IMR-90 (cell line): ENCODE measurements at regions not wholly inside any gene's neighbourhood (a gene's known extent, or its start where the extent isn't known, plus 50 kb on each side); places are given as distances from the start of the nearest gene placed in this dataset.

Source experiments
- ATAC-seq: fragments of 200-7000 bp; cut with Tn5 transposase; 2 replicates; pipeline ENCODE4 v1.9.1; 2020; ENCODE audit warnings: low read depth, mild to moderate bottlenecking, moderate library complexity
- BruUV-seq: library from RNA; stranded (reverse); fragments of 400-500 nt; replicated peaks from 2 replicates; lab custom pipeline; 2021; lab: Mats Ljungman, UMichigan
- CTCF ChIA-PET: fragments of 300-600 bp; formaldehyde crosslinking; extraction: SDS; loops from one replicate; lab custom pipeline; 2021; ENCODE audit warnings: antibody characterized with exemption; lab: Yijun Ruan, JAX
- POLR2A ChIA-PET: fragments of 300-600 bp; sonication (Branson Sonifier 250); formaldehyde crosslinking; loops from one replicate; lab custom pipeline; 2022; ENCODE audit warnings: antibody characterized with exemption; ENCODE audit not compliant: unreplicated experiment; lab: Charles Lee
- DNase-seq: peaks from one replicate; pipeline ENCODE4 v3.0.0; 2013
- H2AFZ ChIP-seq: replicated peaks from 2 replicates; pipeline ENCODE3; 2013; ENCODE audit warnings: low read length, mild to moderate bottlenecking; ENCODE audit not compliant: poor library complexity
- H2AK5ac ChIP-seq: 2 replicates; pipeline ENCODE4 v1.6.1; 2013; ENCODE audit warnings: low read depth, low read length, inconsistent platforms
- H2AK9ac ChIP-seq: replicated peaks from 2 replicates; pipeline ENCODE3; 2013; ENCODE audit warnings: mild to moderate bottlenecking, low read depth, low read length, moderate library complexity; ENCODE audit not compliant: poor library complexity
- H2BK120ac ChIP-seq: 2 replicates; pipeline ENCODE4 v1.6.1; 2013; ENCODE audit warnings: low read depth, low read length, inconsistent platforms
- H2BK15ac ChIP-seq: 3 replicates; pipeline ENCODE4 v1.6.1; 2013; ENCODE audit warnings: low read depth, low read length, inconsistent platforms
- H2BK20ac ChIP-seq: 2 replicates; pipeline ENCODE4 v1.6.1; 2013; ENCODE audit warnings: low read depth, mild to moderate bottlenecking, inconsistent platforms, low read length, moderate library complexity
- H2BK5ac ChIP-seq: 2 replicates; pipeline ENCODE4 v1.6.1; 2013; ENCODE audit warnings: mild to moderate bottlenecking, low read depth, low read length, inconsistent platforms; ENCODE audit not compliant: poor library complexity, severe bottlenecking
- H3K14ac ChIP-seq: replicated peaks from 2 replicates; pipeline ENCODE4 v1.6.1; 2013; ENCODE audit warnings: low read depth, low read length, inconsistent platforms
- H3K18ac ChIP-seq: 2 replicates; pipeline ENCODE4 v1.6.1; 2013; ENCODE audit warnings: low read depth, low read length, control low read depth
- H3K23ac ChIP-seq: 2 replicates; pipeline ENCODE4 v1.6.1; 2013; ENCODE audit warnings: low read depth, low read length, inconsistent platforms
- H3K27ac ChIP-seq: 2 replicates; pipeline ENCODE4 v1.5.1; 2013; ENCODE audit warnings: mild to moderate bottlenecking, control low read depth, low read length; ENCODE audit not compliant: insufficient read depth
- H3K27me3 ChIP-seq: 2 replicates; pipeline ENCODE4 v1.6.1; 2013; ENCODE audit warnings: low read length; ENCODE audit not compliant: control insufficient read depth, insufficient read depth
- H3K36me3 ChIP-seq: 2 replicates; pipeline ENCODE4 v1.6.1; 2013; ENCODE audit warnings: low read length, mixed read lengths; ENCODE audit not compliant: control insufficient read depth, insufficient read depth
- H3K4ac ChIP-seq: 2 replicates; pipeline ENCODE4 v1.6.1; 2013; ENCODE audit warnings: low read depth, low read length, inconsistent platforms
- H3K4me1 ChIP-seq: 2 replicates; pipeline ENCODE4 v1.6.1; 2013; ENCODE audit warnings: low read length, mixed read lengths; ENCODE audit not compliant: control insufficient read depth, insufficient read depth
- H3K4me2 ChIP-seq: 2 replicates; pipeline ENCODE4 v1.6.1; 2013; ENCODE audit warnings: low read depth, mild to moderate bottlenecking, control low read depth, low read length, moderate library complexity
- H3K4me3 ChIP-seq: 2 replicates; pipeline ENCODE4 v1.5.1; 2013; ENCODE audit warnings: low read depth, mild to moderate bottlenecking, control low read depth, low read length, moderate library complexity; ENCODE audit not compliant: insufficient read depth
- H3K56ac ChIP-seq: 2 replicates; pipeline ENCODE4 v1.6.1; 2013; ENCODE audit warnings: low read length, inconsistent platforms; ENCODE audit not compliant: insufficient read depth; ENCODE audit errors: extremely low read depth
- H3K79me1 ChIP-seq, 2 experiments: 2 replicates each; pipeline ENCODE4 v1.6.1; 2013; ENCODE audit warnings: low read length in 2 of 2, inconsistent platforms in 1 of 2, low read depth in 1 of 2
- H3K9ac ChIP-seq: 2 replicates; pipeline ENCODE4 v1.6.1; 2013; ENCODE audit warnings: low read depth, low read length, control low read depth
- H3K9me1 ChIP-seq: 2 replicates; pipeline ENCODE4 v1.6.1; 2013; ENCODE audit warnings: low read length, inconsistent platforms; ENCODE audit not compliant: insufficient read depth
- H3K9me3 ChIP-seq: 2 replicates; pipeline ENCODE4 v1.6.1; 2013; ENCODE audit warnings: low read length; ENCODE audit not compliant: control insufficient read depth, insufficient read depth
- H4K20me1 ChIP-seq: 2 replicates; pipeline ENCODE4 v1.6.1; 2013; ENCODE audit warnings: low read length, inconsistent platforms; ENCODE audit not compliant: insufficient read depth
- H4K5ac ChIP-seq: 2 replicates; pipeline ENCODE4 v1.6.1; 2013; ENCODE audit warnings: mild to moderate bottlenecking, low read depth, low read length, control low read depth
- H4K8ac ChIP-seq, 2 experiments: 2 replicates each; pipeline ENCODE4 v1.6.1; 2013; ENCODE audit warnings: low read depth in 2 of 2, low read length in 2 of 2, control low read depth in 1 of 2, inconsistent platforms in 1 of 2
- H4K91ac ChIP-seq: 2 replicates; pipeline ENCODE4 v1.6.1; 2013; ENCODE audit warnings: low read depth, low read length, inconsistent platforms; ENCODE audit not compliant: insufficient read depth
- BHLHE40 ChIP-seq: fragments of 150-350 bp; IDR thresholded peaks from 2 replicates; pipeline ENCODE4 v1.6.1; 2016; ENCODE audit warnings: mild to moderate bottlenecking, low read depth, low read length
- CEBPB ChIP-seq: IDR thresholded peaks from 2 replicates; pipeline ENCODE4 v1.6.1; 2012; ENCODE audit warnings: low read depth, low read length, improper control_type of control experiment
- CHD1 ChIP-seq: IDR thresholded peaks from 2 replicates; pipeline ENCODE4 v1.6.1; 2012; ENCODE audit warnings: low read depth, low read length, improper control_type of control experiment
- FOS ChIP-seq: fragments of 150-350 bp; IDR thresholded peaks from 2 replicates; pipeline ENCODE4 v1.6.1; 2016; ENCODE audit warnings: low read depth, low read length
- MAFK ChIP-seq: IDR thresholded peaks from 2 replicates; pipeline ENCODE4 v1.6.1; 2012; ENCODE audit warnings: low read depth, low read length, improper control_type of control experiment
- MAZ ChIP-seq: IDR thresholded peaks from 2 replicates; pipeline ENCODE4 v1.6.1; 2012; ENCODE audit warnings: low read depth, mild to moderate bottlenecking, low read length, improper control_type of control experiment, moderate library complexity, borderline replicate concordance
- MXI1 ChIP-seq: IDR thresholded peaks from 2 replicates; pipeline ENCODE4 v1.6.1; 2012; ENCODE audit warnings: low read depth, mild to moderate bottlenecking, low read length, moderate library complexity, borderline replicate concordance
- NFE2L2 ChIP-seq: fragments of 150-350 bp; IDR thresholded peaks from 2 replicates; pipeline ENCODE4 v1.6.1; 2016; ENCODE audit warnings: low read depth, mild to moderate bottlenecking, low read length
- POLR2A ChIP-seq: IDR thresholded peaks from 2 replicates; pipeline ENCODE4 v1.6.1; 2012; ENCODE audit warnings: mild to moderate bottlenecking, low read depth, low read length
- RAD21 ChIP-seq: IDR thresholded peaks from 2 replicates; pipeline ENCODE4 v1.6.1; 2012; ENCODE audit warnings: low read length, improper control_type of control experiment
- RCOR1 ChIP-seq: IDR thresholded peaks from 2 replicates; pipeline ENCODE4 v1.6.1; 2012; ENCODE audit warnings: mild to moderate bottlenecking, low read length, improper control_type of control experiment; ENCODE audit not compliant: insufficient replicate concordance
- RFX5 ChIP-seq: IDR thresholded peaks from 2 replicates; pipeline ENCODE4 v1.8.0; 2012; ENCODE audit warnings: low read depth, mild to moderate bottlenecking, low read length, moderate library complexity
- SMC3 ChIP-seq: fragments of 150-350 bp; IDR thresholded peaks from 2 replicates; pipeline ENCODE4 v1.6.1; 2016; ENCODE audit warnings: low read depth, mild to moderate bottlenecking, antibody characterized with exemption, low read length, moderate library complexity
- WGBS, 2 experiments: methylation state at CpG; one replicate each; pipeline versions ENCODE4 v1.1.5 to v1.1.7; 2013; ENCODE audit warnings: missing lambda C conversion rate in 2 of 2; ENCODE audit not compliant: insufficient read length in 1 of 2; ENCODE audit errors: extremely low coverage in 2 of 2; 5-methylcytosine and 5-hydroxymethylcytosine counted together
- dilution Hi-C: fragments of 300-500 bp; cut with HindIII; formaldehyde crosslinking; loops from one replicate; pipeline ENCODE4 v1.14.3; 2018; ENCODE audit warnings: low sequenced_read_pairs; ENCODE audit not compliant: unreplicated experiment
- in situ Hi-C: fragments of 300-500 bp; cut with MboI; formaldehyde crosslinking; loops from 3 replicates; pipeline ENCODE4 v1.14.3; 2019; ENCODE audit warnings: low sequenced_read_pairs, inconsistent platforms, mixed read lengths
- intact Hi-C: fragments of 100-400 bp; cut with micrococcal nuclease; formaldehyde crosslinking; loops from 2 replicates; pipeline ENCODE4 v1.10.0; 2022
- TF ChIP-seq, protein P1 (sequence below): fragments of 150-350 bp; IDR thresholded peaks from 2 replicates; pipeline ENCODE4 v1.6.1; 2017; ENCODE audit warnings: mild to moderate bottlenecking, antibody characterized with exemption, low read length, low read depth
- TF ChIP-seq, protein P2 (sequence below): conservative IDR thresholded peaks from 2 replicates; pipeline ENCODE4 v1.5.1; 2012; ENCODE audit warnings: mild to moderate bottlenecking, low read depth, low read length, improper control_type of control experiment
- TF ChIP-seq, protein P3 (sequence below): fragments of 150-350 bp; IDR thresholded peaks from 2 replicates; pipeline ENCODE4 v1.6.1; 2016; ENCODE audit warnings: low read depth, mild to moderate bottlenecking, low read length, moderate library complexity, borderline replicate concordance

DNA sequence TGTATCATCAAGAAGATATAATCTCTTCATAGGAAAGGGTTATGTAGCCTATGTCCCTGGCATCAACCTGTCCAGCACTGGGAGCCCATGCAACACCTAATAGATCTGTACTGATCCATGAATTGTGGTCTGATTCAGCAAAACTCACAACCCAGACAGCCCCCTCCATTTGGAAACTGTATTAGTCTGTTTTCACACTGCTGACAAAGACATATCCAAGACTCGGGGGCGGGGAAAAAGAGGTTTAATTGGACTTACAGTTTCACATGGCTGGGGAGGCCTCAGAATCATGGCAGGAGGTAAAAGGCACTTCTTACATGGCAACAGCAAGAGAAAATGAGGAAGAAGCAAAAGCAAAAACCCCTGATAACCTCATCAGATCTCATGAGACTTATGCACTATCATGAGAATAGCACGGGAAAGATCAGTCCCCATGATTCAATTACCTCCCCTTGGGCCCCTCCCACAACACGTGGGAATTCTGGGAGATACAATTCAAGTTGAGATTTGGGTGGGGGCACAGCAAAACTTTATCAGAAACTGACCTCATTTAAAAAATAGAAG is 83.3 kb downstream of the TRIM42 start:
- intact Hi-C loops: no loop called here
- H3K79me1 ChIP-seq: no peaks in the 10 kb centered on the region
- no peak overlapping the region for H2AK5ac ChIP-seq
- H3K27me3 ChIP-seq: no peaks in the 10 kb centered on the region
- no peak overlapping the region for H3K4me2 ChIP-seq
- TF ChIP-seq, protein P1, sequence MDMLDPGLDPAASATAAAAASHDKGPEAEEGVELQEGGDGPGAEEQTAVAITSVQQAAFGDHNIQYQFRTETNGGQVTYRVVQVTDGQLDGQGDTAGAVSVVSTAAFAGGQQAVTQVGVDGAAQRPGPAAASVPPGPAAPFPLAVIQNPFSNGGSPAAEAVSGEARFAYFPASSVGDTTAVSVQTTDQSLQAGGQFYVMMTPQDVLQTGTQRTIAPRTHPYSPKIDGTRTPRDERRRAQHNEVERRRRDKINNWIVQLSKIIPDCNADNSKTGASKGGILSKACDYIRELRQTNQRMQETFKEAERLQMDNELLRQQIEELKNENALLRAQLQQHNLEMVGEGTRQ: no peak
- no peak for TF ChIP-seq MAZ
- no peak for TF ChIP-seq FOS
- TF ChIP-seq NFE2L2: no peak
- no peak for TF ChIP-seq CHD1
- TF ChIP-seq SMC3: no peak
- TF ChIP-seq CEBPB: no peak
- no peak for TF ChIP-seq MAFK
- no peak for TF ChIP-seq BHLHE40
- TF ChIP-seq, protein P2, sequence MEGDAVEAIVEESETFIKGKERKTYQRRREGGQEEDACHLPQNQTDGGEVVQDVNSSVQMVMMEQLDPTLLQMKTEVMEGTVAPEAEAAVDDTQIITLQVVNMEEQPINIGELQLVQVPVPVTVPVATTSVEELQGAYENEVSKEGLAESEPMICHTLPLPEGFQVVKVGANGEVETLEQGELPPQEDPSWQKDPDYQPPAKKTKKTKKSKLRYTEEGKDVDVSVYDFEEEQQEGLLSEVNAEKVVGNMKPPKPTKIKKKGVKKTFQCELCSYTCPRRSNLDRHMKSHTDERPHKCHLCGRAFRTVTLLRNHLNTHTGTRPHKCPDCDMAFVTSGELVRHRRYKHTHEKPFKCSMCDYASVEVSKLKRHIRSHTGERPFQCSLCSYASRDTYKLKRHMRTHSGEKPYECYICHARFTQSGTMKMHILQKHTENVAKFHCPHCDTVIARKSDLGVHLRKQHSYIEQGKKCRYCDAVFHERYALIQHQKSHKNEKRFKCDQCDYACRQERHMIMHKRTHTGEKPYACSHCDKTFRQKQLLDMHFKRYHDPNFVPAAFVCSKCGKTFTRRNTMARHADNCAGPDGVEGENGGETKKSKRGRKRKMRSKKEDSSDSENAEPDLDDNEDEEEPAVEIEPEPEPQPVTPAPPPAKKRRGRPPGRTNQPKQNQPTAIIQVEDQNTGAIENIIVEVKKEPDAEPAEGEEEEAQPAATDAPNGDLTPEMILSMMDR: no peak
- TF ChIP-seq RFX5: no peak
- TF ChIP-seq RCOR1: no peak
- TF ChIP-seq, protein P3, sequence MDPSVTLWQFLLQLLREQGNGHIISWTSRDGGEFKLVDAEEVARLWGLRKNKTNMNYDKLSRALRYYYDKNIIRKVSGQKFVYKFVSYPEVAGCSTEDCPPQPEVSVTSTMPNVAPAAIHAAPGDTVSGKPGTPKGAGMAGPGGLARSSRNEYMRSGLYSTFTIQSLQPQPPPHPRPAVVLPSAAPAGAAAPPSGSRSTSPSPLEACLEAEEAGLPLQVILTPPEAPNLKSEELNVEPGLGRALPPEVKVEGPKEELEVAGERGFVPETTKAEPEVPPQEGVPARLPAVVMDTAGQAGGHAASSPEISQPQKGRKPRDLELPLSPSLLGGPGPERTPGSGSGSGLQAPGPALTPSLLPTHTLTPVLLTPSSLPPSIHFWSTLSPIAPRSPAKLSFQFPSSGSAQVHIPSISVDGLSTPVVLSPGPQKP: no peak
- TF ChIP-seq RAD21: no peak
- TF ChIP-seq POLR2A: no peak
- no peak for TF ChIP-seq MXI1
- POLR2A ChIA-PET: no interaction called here
- H4K8ac ChIP-seq: no peak overlapping the region
- H2BK120ac ChIP-seq: no peak overlapping the region
- H3K4me1 ChIP-seq: no peaks in the 10 kb centered on the region
- no peaks in the 10 kb centered on the region for H3K9me3 ChIP-seq
- dilution Hi-C loops: no loop called here
- no peak overlapping the region for H2AFZ ChIP-seq
- no peak overlapping the region for H3K18ac ChIP-seq
- no peak overlapping the region for H2BK5ac ChIP-seq
- no peak for ATAC-seq
- H2BK15ac ChIP-seq: no peak overlapping the region
- no peaks in the 10 kb centered on the region for H4K20me1 ChIP-seq
- H3K56ac ChIP-seq: no peak overlapping the region
- no peak overlapping the region for H3K9ac ChIP-seq
- WGBS, 2 experiments: 73% methylated on average over 2 of the region's 4 CpGs; no CpG with 5 or more reads in 1 of the 2 experiments
- H4K91ac ChIP-seq: no peak overlapping the region
- no peak for DNase-seq
- no peak overlapping the region for H3K23ac ChIP-seq
- no peaks in the 10 kb centered on the region for H3K36me3 ChIP-seq
- no peak overlapping the region for H2AK9ac ChIP-seq
- H3K27ac ChIP-seq: no peak overlapping the region
- CTCF ChIA-PET: no interaction called here
- H4K5ac ChIP-seq: no peak overlapping the region
- no peaks in the 10 kb centered on the region for H3K9me1 ChIP-seq
- H3K4ac ChIP-seq: no peak overlapping the region
- in situ Hi-C loops: no loop called here
- no peak overlapping the region for H2BK20ac ChIP-seq
- BruUV-seq: no TSS peak
- no peak overlapping the region for H3K14ac ChIP-seq
- H3K4me3 ChIP-seq: no peak overlapping the region
